Testis (tissue), 2 donors: ENCODE measurements at regions not wholly inside any gene's neighbourhood (a gene's known extent, or its start where the extent isn't known, plus 50 kb on each side); places are given as distances from the start of the nearest gene placed in this dataset.
"Not testable (repeated sequence)": the region's sequence is repeated elsewhere in the genome, so short reads cannot be mapped to it uniquely, and the experiment has no call there.

Source experiments
- DNase-seq: peaks from one replicate; pipeline ENCODE4 v3.0.0-alpha.2; 2019
- H3K27ac ChIP-seq, 2 donors: fragments of 200-600 bp; sonication (generic); one replicate each; pipeline ENCODE4 v1.5.1; 2019
- H3K27me3 ChIP-seq: fragments of 200-600 bp; sonication (generic); one replicate; pipeline ENCODE4 v1.5.1; 2019
- H3K36me3 ChIP-seq: fragments of 200-600 bp; sonication (generic); one replicate; pipeline ENCODE4 v1.5.1; 2017; ENCODE audit warnings: low read depth; ENCODE audit errors: missing control alignments
- H3K4me1 ChIP-seq: fragments of 200-600 bp; sonication (generic); one replicate; pipeline ENCODE4 v1.5.1; 2019
- H3K4me3 ChIP-seq, 2 donors: fragments of 200-600 bp; sonication (generic); one replicate each; pipeline ENCODE4 v1.5.1; 2017 to 2019
- H3K9me3 ChIP-seq: fragments of 200-600 bp; sonication (generic); one replicate; pipeline ENCODE4 v1.5.1; 2017
- CTCF ChIP-seq, 3 experiments: fragments of 450-650 bp in 2 of 3; fragments of 200-600 bp in 1 of 3; sonication (generic) in 1 of 3; IDR thresholded peaks; one replicate each; pipeline ENCODE4 v1.5.1; 2016 to 2019; ENCODE audit warnings: antibody characterized with exemption in 3 of 3, mild to moderate bottlenecking in 2 of 3, moderate library complexity in 1 of 3
- POLR2A ChIP-seq: fragments of 450-650 bp; IDR thresholded peaks from one replicate; pipeline ENCODE4 v1.6.1; 2017; ENCODE audit warnings: antibody characterized with exemption, mild to moderate bottlenecking, moderate library complexity
- WGBS, 2 donors: methylation state at CpG; one replicate each; pipeline ENCODE4 v1.1.5; 2018; 5-methylcytosine and 5-hydroxymethylcytosine counted together
- intact Hi-C: fragments of 100-400 bp; cut with DNase I; formaldehyde crosslinking; loops from one replicate; pipeline ENCODE4 v1.15.1; 2023; ENCODE audit warnings: low total_unique reads

- DNase-seq, result no peak
- H3K27me3 ChIP-seq, result no peaks in the 10 kb centered on the region
- H3K4me3 ChIP-seq, result no peak overlapping the region
- no peaks in the 10 kb centered on the region for H3K36me3 ChIP-seq
- intact Hi-C loops, result no loop called here
- H3K27ac ChIP-seq, result no peak overlapping the region
- peaks cover 3% of the 10 kb centered on the region for H3K4me1 ChIP-seq
- TF ChIP-seq POLR2A (no peak), CTCF (IDR thresholded peaks at IDR 0.05) (no peak)
- no peaks in the 10 kb centered on the region for H3K9me3 ChIP-seq
- WGBS, 2 donors, result 89 to 93% methylated on average over 2 of the region's 2 CpGs
Measured at GRCh38 chr3:110423276-110423675, 648.3 kb upstream of the NECTIN3 start.

GRCh38 chr3:110430146-110430545 lies 641.5 kb upstream of the NECTIN3 start:
- Histone ChIP-seq H3K27ac (no peak overlapping the region), H3K36me3 (no peaks in the 10 kb centered on the region), H3K9me3 (no peaks in the 10 kb centered on the region), H3K4me3 (no peak overlapping the region), H3K4me1 (no peaks in the 10 kb centered on the region), H3K27me3 (no peaks in the 10 kb centered on the region)
- no peak for DNase-seq
- intact Hi-C loops, result no loop called here
- WGBS, 2 donors, result 65 to 85% methylated on average over 1 of the region's 1 CpG
- TF ChIP-seq CTCF (IDR thresholded peaks at IDR 0.05) (no peak), POLR2A (no peak)

DNA sequence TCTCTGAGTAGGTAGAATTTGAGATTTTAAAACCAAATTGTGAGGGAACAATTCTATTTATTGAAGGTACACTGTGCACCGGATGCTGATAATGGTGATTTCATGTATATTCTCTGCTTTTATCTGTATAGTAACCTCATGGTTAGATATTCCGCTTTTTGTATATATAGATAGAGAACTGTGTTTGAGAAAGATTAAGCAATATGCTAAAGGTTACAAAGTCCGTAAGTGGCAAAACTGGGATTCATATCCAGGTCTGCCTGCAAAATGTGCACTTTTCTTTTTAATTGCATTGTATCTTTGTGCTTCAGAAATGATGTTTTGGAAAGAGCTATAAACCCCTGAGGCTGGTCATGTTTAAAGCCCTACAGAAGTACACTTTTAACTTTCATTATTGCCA lies 635.4 kb upstream of the NECTIN3 start:
- Histone ChIP-seq H3K27ac (no peak overlapping the region), H3K27me3 (no peaks in the 10 kb centered on the region), H3K4me1 (no peaks in the 10 kb centered on the region), H3K36me3 (no peaks in the 10 kb centered on the region), H3K9me3 (no peaks in the 10 kb centered on the region), H3K4me3 (no peak overlapping the region)
- WGBS, 2 donors, result 84 to 92% methylated on average over 3 of the region's 3 CpGs
- DNase-seq, result no peak
- TF ChIP-seq POLR2A (no peak), CTCF (IDR thresholded peaks at IDR 0.05) (no peak)
- intact Hi-C loops, result no loop called here

GRCh38 chr3:110440066-110440653 lies 631.5 kb upstream of the NECTIN3 start:
- H3K9me3 ChIP-seq, DNase-seq, intact Hi-C loops, H3K27ac ChIP-seq, H3K36me3 ChIP-seq, H3K4me1 ChIP-seq, H3K4me3 ChIP-seq, H3K27me3 ChIP-seq: not testable (repeated sequence)
- 75 to 88% methylated on average over 23 to 29 of the region's 30 CpGs for WGBS, 2 donors

- no peak overlapping the region for H3K27ac ChIP-seq
- no peak for DNase-seq
- TF ChIP-seq CTCF (IDR thresholded peaks at IDR 0.05) (no peak), POLR2A (no peak)
- H3K36me3 ChIP-seq, result no peaks in the 10 kb centered on the region
- no peaks in the 10 kb centered on the region for H3K9me3 ChIP-seq
- WGBS, 2 donors, result 93 to 94% methylated on average over 4 of the region's 4 CpGs
- intact Hi-C loops, result no loop called here
- no peaks in the 10 kb centered on the region for H3K27me3 ChIP-seq
- H3K4me1 ChIP-seq, result no peaks in the 10 kb centered on the region
- no peak overlapping the region for H3K4me3 ChIP-seq
Measured at GRCh38 chr3:110454066-110454465, 617.5 kb upstream of the NECTIN3 start.
